Esophagus squamous epithelium (tissue), 5 donors: ENCODE measurements at regions not wholly inside any gene's neighbourhood (a gene's known extent, or its start where the extent isn't known, plus 50 kb on each side); places are given as distances from the start of the nearest gene placed in this dataset.

Experiments used
- DNase-seq: peaks from one replicate; lab custom pipeline; 2025; lab: John Stamatoyannopoulos, UW
- H3K27ac ChIP-seq, 4 donors: fragments of 200-600 bp; sonication (generic); one replicate each; pipeline ENCODE4 v1.5.1; 2016 to 2019; ENCODE audit warnings: mild to moderate bottlenecking in 1 of 4
- H3K27me3 ChIP-seq, 4 donors: fragments of 200-600 bp; sonication (generic); 1 replicate in 3 of 4; 2 replicates in 1 of 4; pipeline versions ENCODE4 v1.5.1 to v1.6.0; 2017 to 2021; ENCODE audit warnings: antibody characterized with exemption in 1 of 4
- H3K36me3 ChIP-seq, 3 donors: fragments of 200-600 bp; sonication (generic); one replicate each; pipeline ENCODE4 v1.5.1; 2016 to 2019
- H3K4me1 ChIP-seq, 3 donors: fragments of 200-600 bp; sonication (generic); one replicate each; pipeline ENCODE4 v1.5.1; 2017 to 2019
- H3K4me3 ChIP-seq, 4 donors: fragments of 200-600 bp; sonication (generic); 1 replicate in 3 of 4; 2 replicates in 1 of 4; pipeline ENCODE4 v1.5.1; 2016 to 2019; ENCODE audit warnings: mild to moderate bottlenecking in 2 of 4, moderate library complexity in 1 of 4
- H3K9me3 ChIP-seq, 3 donors: fragments of 200-600 bp; sonication (generic); one replicate each; pipeline ENCODE4 v1.5.1; 2016 to 2019
- CTCF ChIP-seq, 6 experiments: fragments of 450-650 bp in 4 of 6; fragments of 200-600 bp in 2 of 6; sonication (generic) in 2 of 6; IDR thresholded peaks; one replicate each; pipeline ENCODE4 v1.5.1; 2016 to 2019; ENCODE audit warnings: antibody characterized with exemption in 6 of 6, mild to moderate bottlenecking in 4 of 6, moderate library complexity in 4 of 6
- POLR2A ChIP-seq, 4 donors: fragments of 450-650 bp; IDR thresholded peaks; one replicate each; pipeline ENCODE4 v1.6.1; 2017; ENCODE audit warnings: antibody characterized with exemption in 4 of 4, mild to moderate bottlenecking in 4 of 4, moderate library complexity in 3 of 4
- WGBS, 2 donors: methylation state at CpG; one replicate each; pipeline ENCODE4 v1.1.5; 2018; 5-methylcytosine and 5-hydroxymethylcytosine counted together
- intact Hi-C: fragments of 100-400 bp; cut with DNase I; formaldehyde crosslinking; loops from one replicate; pipeline ENCODE4 v1.15.0; 2022
- donor health status: DM: yes; HTN: yes; CAD: no.

- DNase-seq = no peak
- WGBS, 2 donors = 20 to 62% methylated on average over 4 of the region's 4 CpGs
- intact Hi-C loops = no loop called here
- Histone ChIP-seq H3K4me3 (no peak overlapping the region), H3K27ac (peak overlapping the region in 1 of 4 donors; percentile 11), H3K36me3 (no peaks in the 10 kb centered on the region), H3K27me3 (no peaks in the 10 kb centered on the region), H3K4me1 (no peaks in the 10 kb centered on the region), H3K9me3 (no peaks in the 10 kb centered on the region)
- no peak for TF ChIP-seq POLR2A (IDR thresholded peaks at IDR 0.05)
- no peak for TF ChIP-seq CTCF (IDR thresholded peaks at IDR 0.05)
These were observed 253.5 kb upstream of the ATP10B start for GRCh38 chr5:161105525-161105924.

GRCh38 chr5:161098516-161098915, 246.5 kb upstream of the ATP10B start:
- no peaks in the 10 kb centered on the region for H3K9me3 ChIP-seq
- no peak for DNase-seq
- no peaks in the 10 kb centered on the region for H3K36me3 ChIP-seq
- intact Hi-C loops = no loop called here
- no peaks in the 10 kb centered on the region for H3K27me3 ChIP-seq
- H3K4me1 ChIP-seq = no peaks in the 10 kb centered on the region
- no peak overlapping the region for H3K4me3 ChIP-seq
- 74 to 76% methylated on average over 4 of the region's 4 CpGs for WGBS, 2 donors
- H3K27ac ChIP-seq = no peak overlapping the region
- TF ChIP-seq CTCF (IDR thresholded peaks at IDR 0.05) (no peak), POLR2A (IDR thresholded peaks at IDR 0.05) (no peak)

- no peaks in the 10 kb centered on the region for H3K9me3 ChIP-seq
- intact Hi-C loops = no loop called here
- H3K4me1 ChIP-seq = no peaks in the 10 kb centered on the region
- no peak overlapping the region for H3K4me3 ChIP-seq
- H3K36me3 ChIP-seq = no peaks in the 10 kb centered on the region
- H3K27ac ChIP-seq = no peak overlapping the region
- no peak for DNase-seq
- no peak for TF ChIP-seq CTCF (IDR thresholded peaks at IDR 0.05)
- TF ChIP-seq POLR2A (IDR thresholded peaks at IDR 0.05) = no peak
- 53 to 64% methylated on average over 4 of the region's 4 CpGs for WGBS, 2 donors
- H3K27me3 ChIP-seq = no peaks in the 10 kb centered on the region
These were observed 244.6 kb upstream of the ATP10B start for GRCh38 chr5:161096581-161096980.

DNA sequence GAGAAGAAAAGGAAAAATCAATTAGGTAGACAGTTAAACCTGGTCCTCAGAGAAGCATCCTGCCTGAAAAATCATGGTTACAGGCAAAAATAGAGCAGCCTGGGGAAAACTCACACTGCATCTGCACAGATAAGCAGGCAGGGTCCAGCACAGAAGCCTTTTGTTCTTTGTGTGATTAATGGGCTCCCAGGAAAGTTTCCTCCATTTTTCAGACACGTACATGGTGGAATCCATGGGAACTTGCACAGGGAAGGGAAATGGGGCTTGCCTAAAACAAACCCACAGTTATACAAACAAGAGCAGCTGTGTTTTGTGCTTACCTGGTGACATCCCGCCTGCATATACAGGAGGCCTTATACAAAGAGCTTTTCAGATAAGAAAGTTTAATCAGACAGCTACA, 243.9 kb upstream of the ATP10B start:
- no peaks in the 10 kb centered on the region for H3K36me3 ChIP-seq
- H3K9me3 ChIP-seq = no peaks in the 10 kb centered on the region
- intact Hi-C loops = no loop called here
- WGBS, 2 donors = 13 to 35% methylated on average over 2 of the region's 2 CpGs
- no peaks in the 10 kb centered on the region for H3K27me3 ChIP-seq
- no peak overlapping the region for H3K27ac ChIP-seq
- TF ChIP-seq CTCF (IDR thresholded peaks at IDR 0.05) = no peak
- no peak for TF ChIP-seq POLR2A (IDR thresholded peaks at IDR 0.05)
- no peak for DNase-seq
- H3K4me3 ChIP-seq = no peak overlapping the region
- H3K4me1 ChIP-seq = no peaks in the 10 kb centered on the region

DNA sequence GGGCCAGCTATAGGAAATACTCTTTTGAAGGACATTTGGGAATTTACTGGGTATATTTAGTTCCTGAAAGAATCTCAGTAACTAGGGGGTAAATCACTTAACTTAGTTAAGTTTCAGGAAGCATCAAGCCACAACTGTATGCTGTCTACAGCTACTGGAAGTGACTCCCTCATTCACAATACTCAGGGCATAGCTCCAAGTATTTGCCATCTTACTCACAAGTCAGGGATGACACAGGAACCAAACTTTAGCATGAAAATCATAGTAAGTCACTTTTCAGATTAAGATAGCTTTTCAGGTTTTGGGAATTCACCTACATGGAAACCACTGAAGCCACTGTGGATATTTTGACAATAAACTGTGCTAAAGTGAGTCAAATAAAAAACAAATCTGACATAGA, 242.4 kb upstream of the ATP10B start:
- no peak overlapping the region for H3K27ac ChIP-seq
- no peaks in the 10 kb centered on the region for H3K27me3 ChIP-seq
- no peak for DNase-seq
- H3K36me3 ChIP-seq = no peaks in the 10 kb centered on the region
- intact Hi-C loops = no loop called here
- H3K4me3 ChIP-seq = no peak overlapping the region
- no peaks in the 10 kb centered on the region for H3K4me1 ChIP-seq
- TF ChIP-seq CTCF (IDR thresholded peaks at IDR 0.05) (no peak), POLR2A (IDR thresholded peaks at IDR 0.05) (no peak)
- H3K9me3 ChIP-seq = no peaks in the 10 kb centered on the region
